GM18867 (cell line): ENCODE measurements at regions not wholly inside any gene's neighbourhood (a gene's known extent, or its start where the extent isn't known, plus 50 kb on each side); places are given as distances from the start of the nearest gene placed in this dataset.

ENCODE experiments used
- ATAC-seq: cut with Tn5 transposase; IDR thresholded peaks from one replicate; pipeline ENCODE4 v1.9.1; 2021; ENCODE audit warnings: mild to moderate bottlenecking, moderate library complexity; ENCODE audit not compliant: unreplicated experiment

DNA sequence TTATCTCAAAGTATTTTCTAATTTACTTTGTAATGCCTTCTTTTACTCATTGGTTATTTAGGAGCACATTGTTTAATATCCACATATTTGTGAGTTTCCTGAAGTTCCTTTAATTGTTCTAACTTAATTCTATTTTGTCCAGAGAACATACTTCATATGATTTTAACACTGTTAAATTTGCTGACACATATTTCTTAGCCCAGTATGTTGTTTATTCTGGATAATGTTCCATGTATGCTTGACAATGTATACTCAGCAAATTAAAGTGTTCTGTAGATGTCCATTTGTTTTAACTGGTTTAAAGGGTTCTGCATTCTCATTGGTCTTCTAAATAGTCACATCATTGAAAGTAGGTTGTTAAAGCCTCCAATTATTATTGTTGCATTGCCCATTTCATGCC, 643.7 kb upstream of the NR5A2 start:
- ATAC-seq: no peak

DNA sequence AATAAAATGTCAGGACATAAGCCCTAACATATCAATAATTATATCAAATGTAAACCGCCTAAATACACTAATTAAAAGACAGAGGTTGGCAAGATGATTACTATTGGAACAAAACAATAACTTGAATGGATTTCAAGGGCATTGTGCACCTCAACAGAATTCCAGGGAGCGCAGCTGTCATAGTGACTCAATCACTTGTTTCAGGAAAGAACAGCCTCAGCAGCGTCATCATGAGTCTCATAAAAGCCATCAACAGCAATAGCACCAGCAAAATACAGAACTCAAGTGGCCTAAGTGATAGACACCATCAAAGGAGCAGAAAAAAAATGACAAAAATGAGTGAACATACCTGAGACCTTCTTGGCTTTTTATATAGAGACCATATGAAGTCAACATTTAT, 632.7 kb upstream of the NR5A2 start:
- ATAC-seq: no peak

- ATAC-seq: no peak
Measured at GRCh38 chr1:199396456-199396855, 631.1 kb upstream of the NR5A2 start.

- ATAC-seq: peak; percentile 86
Measured at GRCh38 chr1:199399996-199400724, 627.4 kb upstream of the NR5A2 start.

DNA sequence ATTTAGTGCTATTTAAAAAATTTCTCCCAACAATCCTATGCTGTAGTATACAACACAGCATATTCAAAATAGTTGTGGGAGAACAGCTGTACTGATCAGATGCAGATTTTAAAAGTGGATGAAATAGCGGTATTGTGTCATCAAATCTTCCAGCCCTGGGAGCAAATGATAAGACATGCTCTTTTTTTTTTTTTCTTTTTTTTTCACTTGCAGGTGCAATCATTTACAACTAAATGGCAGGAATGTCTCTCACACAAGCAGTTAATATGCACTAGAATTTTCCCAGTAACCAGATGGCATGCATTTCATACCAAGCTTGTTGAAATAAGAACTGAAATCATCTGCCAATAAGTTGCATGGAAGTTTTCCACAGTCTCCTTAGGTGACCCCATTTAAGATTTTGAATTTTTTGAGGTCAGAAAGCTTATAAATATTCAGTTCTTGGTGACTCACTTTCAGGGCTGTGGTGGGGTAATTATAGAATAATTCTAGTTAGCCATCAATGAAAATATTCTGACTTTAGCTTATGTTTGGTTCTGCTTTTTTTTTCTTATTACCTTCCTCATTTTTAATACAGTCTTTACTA, 623.9 kb upstream of the NR5A2 start:
- ATAC-seq: no peak

DNA sequence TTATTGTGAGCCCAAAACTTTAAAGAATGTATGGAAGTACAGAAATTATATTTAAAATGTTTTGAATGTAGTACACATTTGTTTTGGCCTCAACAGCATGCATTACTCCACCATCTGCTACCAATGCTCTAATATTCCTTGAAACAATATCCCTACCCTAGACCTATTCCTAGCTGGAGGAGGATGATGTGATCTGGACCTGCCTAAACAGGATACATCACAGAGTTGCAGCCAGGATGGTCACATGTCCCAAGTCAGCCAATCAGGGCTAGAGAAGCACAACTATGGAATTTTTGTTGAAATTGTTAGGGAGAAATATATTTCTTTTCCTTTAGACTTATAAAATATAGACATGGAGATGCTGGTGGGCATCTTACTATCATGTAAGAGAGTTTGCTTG, 623.3 kb upstream of the NR5A2 start:
- no peak for ATAC-seq

DNA sequence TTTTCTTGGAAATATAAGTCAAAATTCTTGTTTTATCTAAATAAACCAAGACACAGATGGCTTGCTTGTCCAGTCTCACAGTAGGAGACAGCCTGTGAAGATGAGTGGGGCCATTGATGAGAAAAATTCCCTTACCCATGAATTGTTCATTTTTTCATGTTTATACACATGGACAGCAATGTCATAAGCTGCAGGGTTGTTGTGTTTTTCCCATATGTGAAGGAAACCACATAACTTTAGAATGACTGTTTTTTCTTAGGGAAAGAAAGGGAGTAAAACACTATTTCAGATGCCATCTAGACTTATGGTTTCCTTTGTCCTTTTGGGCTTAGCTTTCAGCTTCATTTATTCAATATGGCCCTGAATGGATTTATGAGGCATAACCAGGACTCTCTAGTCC, 622.5 kb upstream of the NR5A2 start:
- ATAC-seq: no peak

GRCh38 chr1:199405634-199406196, 621.8 kb upstream of the NR5A2 start:
- no peak for ATAC-seq

- ATAC-seq: no peak
Measured at GRCh38 chr1:199410462-199410861, 617.0 kb upstream of the NR5A2 start.

GRCh38 chr1:199411506-199411905, 616.0 kb upstream of the NR5A2 start:
- no peak for ATAC-seq

GRCh38 chr1:199422206-199422605, 605.3 kb upstream of the NR5A2 start:
- no peak for ATAC-seq

GRCh38 chr1:199447906-199448305, 579.6 kb upstream of the NR5A2 start:
- no peak for ATAC-seq

- no peak for ATAC-seq
Measured at GRCh38 chr1:199448646-199449045, 578.9 kb upstream of the NR5A2 start.

- no peak for ATAC-seq
Measured at GRCh38 chr1:199449221-199449620, 578.3 kb upstream of the NR5A2 start.

GRCh38 chr1:199449681-199450080, 577.8 kb upstream of the NR5A2 start:
- ATAC-seq: no peak

GRCh38 chr1:199452627-199453026, 574.9 kb upstream of the NR5A2 start:
- ATAC-seq: no peak

- no peak for ATAC-seq
Measured at GRCh38 chr1:199453723-199454122, 573.8 kb upstream of the NR5A2 start.

- no peak for ATAC-seq
Measured at GRCh38 chr1:199460933-199461332, 566.6 kb upstream of the NR5A2 start.

DNA sequence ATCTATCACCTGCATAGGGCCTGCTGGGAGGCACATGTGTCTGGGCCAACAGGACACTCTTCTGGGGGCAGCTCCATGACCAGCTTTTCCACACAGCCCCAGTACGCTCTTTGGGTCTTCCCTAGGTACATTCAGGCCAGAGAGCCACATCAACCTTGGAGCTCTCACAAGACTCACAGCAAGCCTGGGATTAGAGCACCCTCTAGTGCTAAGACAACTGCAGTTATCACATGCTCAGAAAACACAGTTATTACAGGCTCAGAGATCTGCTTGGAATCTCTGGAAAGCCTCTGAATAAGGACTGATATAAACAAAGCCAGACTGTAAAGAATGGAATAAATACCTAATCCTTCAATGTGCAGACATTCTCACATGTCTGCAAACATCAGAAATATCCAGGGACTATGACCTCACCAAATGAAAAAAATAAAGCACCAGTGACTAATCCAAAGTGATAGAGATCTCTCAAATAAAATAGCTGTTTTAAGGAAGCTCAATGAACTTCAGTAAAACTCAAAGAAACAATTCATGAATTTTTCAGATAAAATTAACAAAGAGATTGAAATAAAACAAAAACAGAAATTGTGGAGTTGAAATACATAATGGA, 563.9 kb upstream of the NR5A2 start:
- peak; percentile 75 for ATAC-seq

DNA sequence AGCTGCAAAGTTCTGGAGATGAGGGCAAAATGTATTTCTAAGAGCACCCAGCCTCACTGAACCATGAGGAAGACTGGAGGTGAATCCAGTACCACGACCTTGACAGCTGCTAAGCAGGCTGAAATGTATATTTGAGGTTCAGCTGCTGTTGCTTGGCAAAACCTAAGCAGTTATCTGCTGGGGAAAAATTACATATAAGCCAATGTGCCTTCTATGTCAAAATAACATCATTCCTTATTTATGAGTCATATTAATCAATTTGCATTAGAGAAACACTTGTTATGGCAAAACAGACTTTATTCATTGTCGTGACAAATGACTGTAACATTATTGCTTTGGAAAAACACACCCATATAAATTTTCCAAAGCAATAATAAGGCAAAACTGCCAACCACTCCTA, 560.5 kb upstream of the NR5A2 start:
- no peak for ATAC-seq

GRCh38 chr1:199472018-199472417, 555.5 kb upstream of the NR5A2 start:
- no peak for ATAC-seq

- ATAC-seq: no peak
Measured at GRCh38 chr1:199472978-199473377, 554.5 kb upstream of the NR5A2 start.
